Thyroid gland (tissue), 4 donors: ENCODE measurements at regions not wholly inside any gene's neighbourhood (a gene's known extent, or its start where the extent isn't known, plus 50 kb on each side); places are given as distances from the start of the nearest gene placed in this dataset.

Source experiments
- POLR2A ChIP-seq, 2 donors: fragments of 450-650 bp; IDR thresholded peaks; one replicate each; pipeline ENCODE4 v1.6.1; 2017; ENCODE audit warnings: antibody characterized with exemption in 2 of 2, mild to moderate bottlenecking in 2 of 2, moderate library complexity in 1 of 2
- TF ChIP-seq, protein P1 (sequence below), 6 experiments: fragments of 200-600 bp in 3 of 6; fragments of 450-650 bp in 3 of 6; sonication (generic) in 3 of 6; IDR thresholded peaks; one replicate each; pipeline ENCODE4 v1.5.1; 2016 to 2019; ENCODE audit warnings: antibody characterized with exemption in 6 of 6, mild to moderate bottlenecking in 2 of 6, inconsistent platforms in 1 of 6, moderate library complexity in 1 of 6

DNA sequence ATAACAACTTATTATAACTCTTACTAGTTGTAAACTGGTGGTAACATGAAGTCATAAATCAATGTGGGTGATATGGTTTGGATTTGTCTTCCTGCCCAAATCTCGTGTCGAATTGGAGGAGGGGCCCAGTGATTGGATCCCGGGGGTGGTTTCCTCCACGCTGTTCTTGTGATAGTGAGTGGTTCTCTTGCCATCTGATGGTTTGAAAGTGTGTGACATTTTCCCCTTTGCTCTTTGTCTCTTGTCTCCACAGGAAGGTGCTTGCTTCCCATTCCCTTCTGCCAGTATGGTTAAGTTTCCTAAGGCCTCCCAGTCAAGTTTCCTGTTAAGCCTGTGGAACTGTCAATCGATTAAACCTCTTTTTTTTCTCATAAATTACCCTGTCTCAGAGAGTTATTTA, 321.6 kb downstream of the DSEL start:
- TF ChIP-seq, protein P1, sequence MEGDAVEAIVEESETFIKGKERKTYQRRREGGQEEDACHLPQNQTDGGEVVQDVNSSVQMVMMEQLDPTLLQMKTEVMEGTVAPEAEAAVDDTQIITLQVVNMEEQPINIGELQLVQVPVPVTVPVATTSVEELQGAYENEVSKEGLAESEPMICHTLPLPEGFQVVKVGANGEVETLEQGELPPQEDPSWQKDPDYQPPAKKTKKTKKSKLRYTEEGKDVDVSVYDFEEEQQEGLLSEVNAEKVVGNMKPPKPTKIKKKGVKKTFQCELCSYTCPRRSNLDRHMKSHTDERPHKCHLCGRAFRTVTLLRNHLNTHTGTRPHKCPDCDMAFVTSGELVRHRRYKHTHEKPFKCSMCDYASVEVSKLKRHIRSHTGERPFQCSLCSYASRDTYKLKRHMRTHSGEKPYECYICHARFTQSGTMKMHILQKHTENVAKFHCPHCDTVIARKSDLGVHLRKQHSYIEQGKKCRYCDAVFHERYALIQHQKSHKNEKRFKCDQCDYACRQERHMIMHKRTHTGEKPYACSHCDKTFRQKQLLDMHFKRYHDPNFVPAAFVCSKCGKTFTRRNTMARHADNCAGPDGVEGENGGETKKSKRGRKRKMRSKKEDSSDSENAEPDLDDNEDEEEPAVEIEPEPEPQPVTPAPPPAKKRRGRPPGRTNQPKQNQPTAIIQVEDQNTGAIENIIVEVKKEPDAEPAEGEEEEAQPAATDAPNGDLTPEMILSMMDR (IDR thresholded peaks at IDR 0.05): no peak
- no peak for TF ChIP-seq POLR2A (IDR thresholded peaks at IDR 0.05)
